Mesothelial cell of epicardium (in vitro differentiated cells): ENCODE measurements at regions not wholly inside any gene's neighbourhood (a gene's known extent, or its start where the extent isn't known, plus 50 kb on each side); places are given as distances from the start of the nearest gene placed in this dataset.

Experiments
- DNase-seq, 2 experiments: peaks; one replicate each; pipeline ENCODE4 v3.0.0; 2021; ENCODE audit warnings: low spot score in 2 of 2; ENCODE audit not compliant: unreplicated experiment in 2 of 2
- H3K27ac Mint-ChIP-seq: 2 replicates; pipeline ENCODE4 v1.8.0; 2021; ENCODE audit warnings: mixed read lengths
- H3K27me3 Mint-ChIP-seq: 2 replicates; pipeline ENCODE4 v1.8.0; 2021; ENCODE audit warnings: low read depth, mixed read lengths
- H3K36me3 Mint-ChIP-seq: 2 replicates; pipeline ENCODE4 v1.8.0; 2021; ENCODE audit warnings: mixed read lengths
- H3K4me1 Mint-ChIP-seq: 2 replicates; pipeline ENCODE4 v1.8.0; 2021; ENCODE audit warnings: mixed read lengths
- H3K4me3 Mint-ChIP-seq: 2 replicates; pipeline ENCODE4 v1.8.0; 2021; ENCODE audit warnings: mild to moderate bottlenecking, moderate library complexity, mixed read lengths
- H3K9me3 Mint-ChIP-seq: 2 replicates; pipeline ENCODE4 v1.8.0; 2021; ENCODE audit warnings: mixed read lengths
- CTCF ChIP-seq: fragments of 200-600 bp; sonication (generic); IDR thresholded peaks from one replicate; pipeline ENCODE4 v1.5.0; 2021; ENCODE audit warnings: antibody characterized with exemption; ENCODE audit not compliant: unreplicated experiment

DNA sequence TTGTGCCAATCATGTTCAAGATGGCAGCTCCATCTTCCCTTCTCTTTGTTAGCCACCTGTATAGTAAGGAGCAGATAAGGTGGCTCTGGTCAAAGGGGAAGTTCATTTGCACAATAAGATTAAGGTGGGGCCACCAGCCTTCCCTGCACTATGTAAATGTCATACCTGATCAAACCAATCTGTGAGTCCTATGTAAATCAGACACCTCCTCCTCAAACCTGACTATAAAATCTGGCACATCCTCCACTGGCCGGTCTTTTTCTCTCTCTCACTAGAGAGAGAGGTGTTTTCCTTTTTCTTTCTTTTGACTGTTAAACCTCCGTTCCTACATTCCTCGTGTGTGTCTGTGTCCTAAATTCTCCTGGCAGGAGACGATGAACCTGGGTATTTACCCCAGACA lies 572.5 kb upstream of the AADAT start:
- no peak for DNase-seq
- peaks cover 15% of the 10 kb centered on the region for H3K4me1 Mint-ChIP-seq
- TF ChIP-seq CTCF: no peak
- no peaks in the 10 kb centered on the region for H3K9me3 Mint-ChIP-seq
- no peaks in the 10 kb centered on the region for H3K27me3 Mint-ChIP-seq
- no peaks in the 10 kb centered on the region for H3K36me3 Mint-ChIP-seq
- H3K27ac Mint-ChIP-seq: peak overlapping the region; percentile 14
- H3K4me3 Mint-ChIP-seq: no peak overlapping the region

- Mint-ChIP-seq H3K36me3 (no peaks in the 10 kb centered on the region), H3K4me3 (no peak overlapping the region), H3K27me3 (no peaks in the 10 kb centered on the region), H3K27ac (no peak overlapping the region), H3K9me3 (peaks cover 4% of the 10 kb centered on the region), H3K4me1 (peaks cover 34% of the 10 kb centered on the region)
- TF ChIP-seq CTCF: no peak
- DNase-seq: no peak
Observed at GRCh38 chr4:170657761-170658160, 568.0 kb upstream of the AADAT start.

GRCh38 chr4:170656506-170656905 lies 566.8 kb upstream of the AADAT start:
- peaks cover 4% of the 10 kb centered on the region for H3K9me3 Mint-ChIP-seq
- H3K27me3 Mint-ChIP-seq: no peaks in the 10 kb centered on the region
- no peak for TF ChIP-seq CTCF
- H3K4me3 Mint-ChIP-seq: no peak overlapping the region
- peaks cover 26% of the 10 kb centered on the region for H3K4me1 Mint-ChIP-seq
- no peak for DNase-seq
- H3K27ac Mint-ChIP-seq: no peak overlapping the region
- no peaks in the 10 kb centered on the region for H3K36me3 Mint-ChIP-seq

DNA sequence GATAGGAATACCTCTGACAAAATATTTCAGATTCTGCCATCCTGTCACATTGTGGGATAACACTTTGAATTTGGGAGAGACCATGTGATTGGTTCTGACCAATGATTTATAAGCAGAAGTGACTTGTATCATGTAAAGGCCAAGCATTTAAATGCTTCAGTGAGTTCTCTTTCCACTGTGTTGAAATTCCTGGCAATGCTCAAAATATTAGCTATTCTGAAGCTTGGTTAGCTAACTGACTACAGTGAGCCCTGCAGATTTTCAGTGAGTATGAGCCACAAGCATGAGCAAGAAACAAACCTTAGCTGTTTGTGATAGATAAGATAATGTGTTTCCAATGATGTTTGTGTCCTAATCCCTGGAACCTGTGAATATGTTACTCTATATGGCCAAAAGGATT lies 562.8 kb upstream of the AADAT start:
- H3K36me3 Mint-ChIP-seq: peaks cover 3% of the 10 kb centered on the region
- H3K4me1 Mint-ChIP-seq: peaks cover 23% of the 10 kb centered on the region
- H3K27ac Mint-ChIP-seq: no peak overlapping the region
- H3K9me3 Mint-ChIP-seq: peaks cover 13% of the 10 kb centered on the region
- TF ChIP-seq CTCF: no peak
- H3K27me3 Mint-ChIP-seq: no peaks in the 10 kb centered on the region
- no peak overlapping the region for H3K4me3 Mint-ChIP-seq
- no peak for DNase-seq

DNA sequence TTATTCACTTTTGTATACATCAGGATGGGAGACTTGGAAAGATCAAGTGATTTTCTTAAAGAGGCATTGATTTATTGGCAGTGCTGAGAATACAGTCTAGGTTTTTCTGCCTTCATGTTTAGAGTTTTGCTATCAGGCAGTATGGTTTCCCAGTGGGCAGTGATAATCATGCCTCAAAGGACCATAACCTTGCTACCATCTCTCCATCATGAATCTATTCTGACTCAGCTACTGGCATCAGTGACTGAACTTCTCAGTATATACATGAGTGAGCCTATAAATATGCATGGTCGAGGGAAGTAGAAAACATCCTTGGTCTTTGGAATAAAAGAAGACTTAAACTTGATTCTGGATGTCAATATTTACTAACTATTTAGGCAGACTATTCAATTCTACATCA lies 562.0 kb upstream of the AADAT start:
- Mint-ChIP-seq H3K4me3 (no peak overlapping the region), H3K27me3 (no peaks in the 10 kb centered on the region), H3K36me3 (peaks cover 3% of the 10 kb centered on the region), H3K4me1 (peaks cover 23% of the 10 kb centered on the region), H3K9me3 (peaks cover 13% of the 10 kb centered on the region), H3K27ac (no peak overlapping the region)
- no peak for DNase-seq
- no peak for TF ChIP-seq CTCF

GRCh38 chr4:170627418-170627817 lies 537.7 kb upstream of the AADAT start:
- H3K9me3 Mint-ChIP-seq: peaks cover 51% of the 10 kb centered on the region
- H3K36me3 Mint-ChIP-seq: peaks cover 6% of the 10 kb centered on the region
- H3K4me1 Mint-ChIP-seq: peaks cover 7% of the 10 kb centered on the region
- TF ChIP-seq CTCF: no peak
- no peak for DNase-seq
- H3K27ac Mint-ChIP-seq: no peak overlapping the region
- no peaks in the 10 kb centered on the region for H3K27me3 Mint-ChIP-seq
- no peak overlapping the region for H3K4me3 Mint-ChIP-seq
